ENCODE measurements at regions not wholly inside any gene's neighbourhood (a gene's known extent, or its start where the extent isn't known, plus 50 kb on each side); places are given as distances from the start of the nearest gene placed in this dataset.

DNA sequence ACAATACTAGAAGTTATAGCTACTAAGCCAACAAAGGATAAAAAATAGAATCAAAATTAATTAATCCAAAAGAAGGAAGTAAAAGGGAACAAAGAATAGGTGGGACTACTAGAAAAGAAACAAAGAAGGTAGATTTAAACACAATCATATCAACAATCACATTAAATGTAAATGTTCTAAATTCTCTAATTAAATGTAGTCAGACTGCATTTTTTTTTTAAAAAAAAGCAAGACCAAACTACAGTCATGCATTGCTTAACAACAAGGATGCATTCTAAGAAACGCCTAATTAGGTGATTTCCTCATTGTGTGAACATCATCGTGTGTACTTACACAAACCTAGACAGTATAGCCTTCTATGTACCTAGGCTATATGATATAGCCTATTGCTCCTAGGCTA lies 59.7 kb upstream of the ADAM23 start:
- TF ChIP-seq CTCF (IDR thresholded peaks at IDR 0.05 in 2 of 3, conservative IDR thresholded peaks at IDR 0.05 in 1 of 3; ENCODE audit: borderline replicate concordance in 1 of 3, insufficient read depth in 1 of 3, low read depth in 2 of 3, low read length in 2 of 3) (no peak), POLR2A (IDR thresholded peaks at IDR 0.05; ENCODE audit: borderline replicate concordance, extremely low read depth, insufficient read depth, insufficient read length) (no peak)
- TF ChIP-seq, protein P1, sequence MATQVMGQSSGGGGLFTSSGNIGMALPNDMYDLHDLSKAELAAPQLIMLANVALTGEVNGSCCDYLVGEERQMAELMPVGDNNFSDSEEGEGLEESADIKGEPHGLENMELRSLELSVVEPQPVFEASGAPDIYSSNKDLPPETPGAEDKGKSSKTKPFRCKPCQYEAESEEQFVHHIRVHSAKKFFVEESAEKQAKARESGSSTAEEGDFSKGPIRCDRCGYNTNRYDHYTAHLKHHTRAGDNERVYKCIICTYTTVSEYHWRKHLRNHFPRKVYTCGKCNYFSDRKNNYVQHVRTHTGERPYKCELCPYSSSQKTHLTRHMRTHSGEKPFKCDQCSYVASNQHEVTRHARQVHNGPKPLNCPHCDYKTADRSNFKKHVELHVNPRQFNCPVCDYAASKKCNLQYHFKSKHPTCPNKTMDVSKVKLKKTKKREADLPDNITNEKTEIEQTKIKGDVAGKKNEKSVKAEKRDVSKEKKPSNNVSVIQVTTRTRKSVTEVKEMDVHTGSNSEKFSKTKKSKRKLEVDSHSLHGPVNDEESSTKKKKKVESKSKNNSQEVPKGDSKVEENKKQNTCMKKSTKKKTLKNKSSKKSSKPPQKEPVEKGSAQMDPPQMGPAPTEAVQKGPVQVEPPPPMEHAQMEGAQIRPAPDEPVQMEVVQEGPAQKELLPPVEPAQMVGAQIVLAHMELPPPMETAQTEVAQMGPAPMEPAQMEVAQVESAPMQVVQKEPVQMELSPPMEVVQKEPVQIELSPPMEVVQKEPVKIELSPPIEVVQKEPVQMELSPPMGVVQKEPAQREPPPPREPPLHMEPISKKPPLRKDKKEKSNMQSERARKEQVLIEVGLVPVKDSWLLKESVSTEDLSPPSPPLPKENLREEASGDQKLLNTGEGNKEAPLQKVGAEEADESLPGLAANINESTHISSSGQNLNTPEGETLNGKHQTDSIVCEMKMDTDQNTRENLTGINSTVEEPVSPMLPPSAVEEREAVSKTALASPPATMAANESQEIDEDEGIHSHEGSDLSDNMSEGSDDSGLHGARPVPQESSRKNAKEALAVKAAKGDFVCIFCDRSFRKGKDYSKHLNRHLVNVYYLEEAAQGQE (IDR thresholded peaks at IDR 0.05; ENCODE audit: low read depth), result no peak
- TF ChIP-seq, protein P2, sequence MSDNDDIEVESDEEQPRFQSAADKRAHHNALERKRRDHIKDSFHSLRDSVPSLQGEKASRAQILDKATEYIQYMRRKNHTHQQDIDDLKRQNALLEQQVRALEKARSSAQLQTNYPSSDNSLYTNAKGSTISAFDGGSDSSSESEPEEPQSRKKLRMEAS (IDR thresholded peaks at IDR 0.05), result no peak

All from HCT116 (cell line).